ENCODE measurements at regions not wholly inside any gene's neighbourhood (a gene's known extent, or its start where the extent isn't known, plus 50 kb on each side); places are given as distances from the start of the nearest gene placed in this dataset.

- DNase-seq (ENCODE audit: insufficient read length, low spot score): no peak
- TF ChIP-seq POU2F2 (IDR thresholded peaks at IDR 0.05; ENCODE audit: low read depth, low read length): no peak
- TF ChIP-seq TAF1 (IDR thresholded peaks at IDR 0.05; ENCODE audit: low read depth, low read length): no peak
- TF ChIP-seq POLR2A (IDR thresholded peaks at IDR 0.05; ENCODE audit: low read depth, low read length): no peak
- TF ChIP-seq SPI1 (IDR thresholded peaks at IDR 0.05; ENCODE audit: low read depth, low read length): no peak
- no peak for TF ChIP-seq PAX5 (IDR thresholded peaks at IDR 0.05; ENCODE audit: insufficient read depth, low read length, severe bottlenecking)
- TF ChIP-seq POLR2AphosphoS5 (IDR thresholded peaks at IDR 0.05; ENCODE audit: low read depth, low read length): no peak
- no peak for FAIRE-seq
These were observed 394.7 kb downstream of the BRD1 start for GRCh38 chr22:49432897-49433443.

GRCh38 chr22:49432211-49432896 lies 395.3 kb downstream of the BRD1 start:
- FAIRE-seq: no peak
- DNase-seq (ENCODE audit: insufficient read length, low spot score): no peak
- no peak for TF ChIP-seq PAX5 (IDR thresholded peaks at IDR 0.05; ENCODE audit: insufficient read depth, low read length, severe bottlenecking)
- no peak for TF ChIP-seq POLR2AphosphoS5 (IDR thresholded peaks at IDR 0.05; ENCODE audit: low read depth, low read length)
- TF ChIP-seq SPI1 (IDR thresholded peaks at IDR 0.05; ENCODE audit: low read depth, low read length): no peak
- TF ChIP-seq POLR2A (IDR thresholded peaks at IDR 0.05; ENCODE audit: low read depth, low read length): no peak
- no peak for TF ChIP-seq POU2F2 (IDR thresholded peaks at IDR 0.05; ENCODE audit: low read depth, low read length)
- no peak for TF ChIP-seq TAF1 (IDR thresholded peaks at IDR 0.05; ENCODE audit: low read depth, low read length)

GRCh38 chr22:49431551-49431950 lies 396.1 kb downstream of the BRD1 start:
- DNase-seq (ENCODE audit: insufficient read length, low spot score) (no peak), FAIRE-seq (no peak)
- TF ChIP-seq TAF1 (IDR thresholded peaks at IDR 0.05; ENCODE audit: low read depth, low read length) (no peak), SPI1 (IDR thresholded peaks at IDR 0.05; ENCODE audit: low read depth, low read length) (no peak), POLR2A (IDR thresholded peaks at IDR 0.05; ENCODE audit: low read depth, low read length) (no peak), POLR2AphosphoS5 (IDR thresholded peaks at IDR 0.05; ENCODE audit: low read depth, low read length) (no peak), POU2F2 (IDR thresholded peaks at IDR 0.05; ENCODE audit: low read depth, low read length) (no peak), PAX5 (IDR thresholded peaks at IDR 0.05; ENCODE audit: insufficient read depth, low read length, severe bottlenecking) (no peak)

- DNase-seq (ENCODE audit: insufficient read length, low spot score): no peak
- TF ChIP-seq POLR2AphosphoS5 (IDR thresholded peaks at IDR 0.05; ENCODE audit: low read depth, low read length): no peak
- TF ChIP-seq PAX5 (IDR thresholded peaks at IDR 0.05; ENCODE audit: insufficient read depth, low read length, severe bottlenecking): no peak
- TF ChIP-seq POU2F2 (IDR thresholded peaks at IDR 0.05; ENCODE audit: low read depth, low read length): no peak
- no peak for TF ChIP-seq POLR2A (IDR thresholded peaks at IDR 0.05; ENCODE audit: low read depth, low read length)
- no peak for TF ChIP-seq TAF1 (IDR thresholded peaks at IDR 0.05; ENCODE audit: low read depth, low read length)
- TF ChIP-seq SPI1 (IDR thresholded peaks at IDR 0.05; ENCODE audit: low read depth, low read length): no peak
- no peak for FAIRE-seq
These were observed 398.6 kb downstream of the BRD1 start for GRCh38 chr22:49429066-49429465.

- FAIRE-seq: no peak
- TF ChIP-seq SPI1 (IDR thresholded peaks at IDR 0.05; ENCODE audit: low read depth, low read length): no peak
- no peak for TF ChIP-seq PAX5 (IDR thresholded peaks at IDR 0.05; ENCODE audit: insufficient read depth, low read length, severe bottlenecking)
- TF ChIP-seq POLR2A (IDR thresholded peaks at IDR 0.05; ENCODE audit: low read depth, low read length): no peak
- TF ChIP-seq POU2F2 (IDR thresholded peaks at IDR 0.05; ENCODE audit: low read depth, low read length): no peak
- TF ChIP-seq TAF1 (IDR thresholded peaks at IDR 0.05; ENCODE audit: low read depth, low read length): no peak
- no peak for TF ChIP-seq POLR2AphosphoS5 (IDR thresholded peaks at IDR 0.05; ENCODE audit: low read depth, low read length)
These were observed 399.7 kb downstream of the BRD1 start for GRCh38 chr22:49427941-49428340.

GRCh38 chr22:49427341-49427740 lies 400.3 kb downstream of the BRD1 start:
- TF ChIP-seq POLR2AphosphoS5 (IDR thresholded peaks at IDR 0.05; ENCODE audit: low read depth, low read length) (no peak), PAX5 (IDR thresholded peaks at IDR 0.05; ENCODE audit: insufficient read depth, low read length, severe bottlenecking) (no peak), POLR2A (IDR thresholded peaks at IDR 0.05; ENCODE audit: low read depth, low read length) (no peak), SPI1 (IDR thresholded peaks at IDR 0.05; ENCODE audit: low read depth, low read length) (no peak), POU2F2 (IDR thresholded peaks at IDR 0.05; ENCODE audit: low read depth, low read length) (no peak), TAF1 (IDR thresholded peaks at IDR 0.05; ENCODE audit: low read depth, low read length) (no peak)
- FAIRE-seq (no peak), DNase-seq (ENCODE audit: insufficient read length, low spot score) (no peak)

More at GRCh38 chr22:49427941-49428340, 399.7 kb downstream of the BRD1 start:
- DNase-seq (ENCODE audit: insufficient read length, low spot score): no peak

- no peak for FAIRE-seq
- TF ChIP-seq POLR2AphosphoS5 (IDR thresholded peaks at IDR 0.05; ENCODE audit: low read depth, low read length) (no peak), TAF1 (IDR thresholded peaks at IDR 0.05; ENCODE audit: low read depth, low read length) (no peak), POU2F2 (IDR thresholded peaks at IDR 0.05; ENCODE audit: low read depth, low read length) (no peak), POLR2A (IDR thresholded peaks at IDR 0.05; ENCODE audit: low read depth, low read length) (no peak), PAX5 (IDR thresholded peaks at IDR 0.05; ENCODE audit: insufficient read depth, low read length, severe bottlenecking) (no peak), SPI1 (IDR thresholded peaks at IDR 0.05; ENCODE audit: low read depth, low read length) (no peak)
- no peak for DNase-seq (ENCODE audit: insufficient read length, low spot score)
These were observed 400.9 kb downstream of the BRD1 start for GRCh38 chr22:49426618-49427266.

GRCh38 chr22:49426098-49426497 lies 401.6 kb downstream of the BRD1 start:
- FAIRE-seq: no peak

GRCh38 chr22:49425356-49425755 lies 402.3 kb downstream of the BRD1 start:
- TF ChIP-seq SPI1 (IDR thresholded peaks at IDR 0.05; ENCODE audit: low read depth, low read length): no peak
- TF ChIP-seq PAX5 (IDR thresholded peaks at IDR 0.05; ENCODE audit: insufficient read depth, low read length, severe bottlenecking): no peak
- no peak for TF ChIP-seq POU2F2 (IDR thresholded peaks at IDR 0.05; ENCODE audit: low read depth, low read length)
- TF ChIP-seq POLR2A (IDR thresholded peaks at IDR 0.05; ENCODE audit: low read depth, low read length): no peak
- no peak for TF ChIP-seq TAF1 (IDR thresholded peaks at IDR 0.05; ENCODE audit: low read depth, low read length)
- no peak for TF ChIP-seq POLR2AphosphoS5 (IDR thresholded peaks at IDR 0.05; ENCODE audit: low read depth, low read length)
- FAIRE-seq (no peak), DNase-seq (ENCODE audit: insufficient read length, low spot score) (no peak)

More at GRCh38 chr22:49426098-49426497, 401.6 kb downstream of the BRD1 start:
- TF ChIP-seq POLR2AphosphoS5 (IDR thresholded peaks at IDR 0.05; ENCODE audit: low read depth, low read length): no peak
- no peak for TF ChIP-seq POLR2A (IDR thresholded peaks at IDR 0.05; ENCODE audit: low read depth, low read length)
- no peak for TF ChIP-seq PAX5 (IDR thresholded peaks at IDR 0.05; ENCODE audit: insufficient read depth, low read length, severe bottlenecking)
- no peak for TF ChIP-seq POU2F2 (IDR thresholded peaks at IDR 0.05; ENCODE audit: low read depth, low read length)
- no peak for TF ChIP-seq SPI1 (IDR thresholded peaks at IDR 0.05; ENCODE audit: low read depth, low read length)
- TF ChIP-seq TAF1 (IDR thresholded peaks at IDR 0.05; ENCODE audit: low read depth, low read length): no peak
- DNase-seq (ENCODE audit: insufficient read length, low spot score): no peak

Measured in GM12891 (cell line).